ENCODE measurements at regions not wholly inside any gene's neighbourhood (a gene's known extent, or its start where the extent isn't known, plus 50 kb on each side); places are given as distances from the start of the nearest gene placed in this dataset.
"Not testable (repeated sequence)": the region's sequence is repeated elsewhere in the genome, so short reads cannot be mapped to it uniquely, and the experiment has no call there.

DNA sequence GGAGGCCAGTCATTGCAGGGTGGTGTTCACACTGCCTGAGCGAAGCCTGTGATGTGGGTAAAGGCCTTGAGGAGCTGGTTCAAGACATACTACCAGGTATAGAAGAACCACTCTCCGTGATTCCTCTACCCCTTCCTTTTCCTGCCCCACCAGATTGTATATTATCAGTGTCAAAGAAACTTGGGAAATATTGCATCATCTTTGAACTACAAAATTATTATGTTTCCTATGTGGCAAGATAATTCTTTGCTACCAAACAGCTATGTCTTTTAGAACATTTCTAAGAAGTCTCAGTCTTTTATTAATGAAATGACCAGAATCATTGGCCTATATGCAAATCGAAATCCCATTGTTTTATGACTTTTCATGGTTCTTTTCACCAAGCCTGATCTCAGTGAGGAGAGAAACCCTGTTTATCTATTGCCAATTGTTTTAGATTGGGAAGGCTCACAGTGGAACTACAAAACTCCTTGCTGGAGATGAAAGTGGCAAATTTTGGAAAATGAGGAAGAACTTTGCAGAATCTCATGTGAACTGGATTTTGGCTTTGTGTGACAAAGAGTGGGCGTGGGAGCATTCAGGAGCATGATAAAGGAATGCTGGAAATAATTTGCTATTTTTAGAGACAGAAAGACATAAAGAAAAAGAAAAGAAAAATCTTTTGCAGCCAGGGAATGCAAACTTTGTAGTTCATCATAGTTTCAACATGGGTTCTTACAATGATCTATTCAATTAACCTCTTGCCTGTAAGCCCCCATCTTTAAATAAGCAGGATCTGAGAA, 286.9 kb downstream of the INSIG2 start:
- DNase-seq: no peak

GRCh38 chr2:118372886-118373830, 284.9 kb downstream of the INSIG2 start:
- DNase-seq: no peak

DNA sequence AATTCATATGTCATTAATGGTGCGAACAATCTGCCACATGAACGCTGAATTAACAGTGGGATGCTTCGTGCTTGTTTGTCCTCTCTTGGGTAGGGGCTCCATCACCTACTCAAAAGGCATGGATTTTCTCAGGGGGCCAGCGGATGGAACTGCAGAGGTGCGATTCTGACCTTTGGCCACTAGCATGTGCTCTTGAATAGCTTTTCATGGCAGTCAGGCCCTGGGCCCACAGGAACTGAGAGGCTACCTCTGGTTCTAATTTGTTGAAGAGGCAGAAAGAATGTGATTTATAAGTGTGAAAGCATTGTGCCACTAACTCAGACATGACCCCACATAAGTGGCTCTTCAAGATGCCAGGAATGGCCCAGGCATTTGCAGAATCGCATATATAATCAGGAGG, 283.2 kb downstream of the INSIG2 start:
- DNase-seq: no peak

- DNase-seq: not testable (repeated sequence)
Measured at GRCh38 chr2:118369521-118369920, 281.2 kb downstream of the INSIG2 start.

GRCh38 chr2:118363604-118364003, 275.3 kb downstream of the INSIG2 start:
- no peak for DNase-seq

- no peak for DNase-seq
Measured at GRCh38 chr2:118356051-118356450, 267.8 kb downstream of the INSIG2 start.

DNA sequence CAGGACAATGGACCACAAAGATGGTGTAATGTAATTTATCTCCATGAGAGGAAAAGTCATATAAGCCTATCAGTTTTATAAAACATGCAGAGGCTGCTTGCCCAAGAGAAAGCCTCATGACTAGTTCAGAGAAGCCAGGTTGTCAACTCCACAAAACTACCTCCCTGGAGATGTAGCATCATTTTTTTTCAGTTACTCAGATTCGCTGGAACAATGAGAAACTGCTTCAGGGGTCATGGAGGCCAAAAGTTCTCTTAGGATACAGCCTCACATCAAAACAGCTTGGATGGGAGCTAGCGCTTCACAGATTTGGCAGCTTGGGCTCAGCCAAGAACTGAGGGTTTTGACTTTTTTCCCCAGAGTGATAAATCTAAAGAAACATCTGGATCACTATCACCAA, 263.5 kb downstream of the INSIG2 start:
- DNase-seq: no peak

DNA sequence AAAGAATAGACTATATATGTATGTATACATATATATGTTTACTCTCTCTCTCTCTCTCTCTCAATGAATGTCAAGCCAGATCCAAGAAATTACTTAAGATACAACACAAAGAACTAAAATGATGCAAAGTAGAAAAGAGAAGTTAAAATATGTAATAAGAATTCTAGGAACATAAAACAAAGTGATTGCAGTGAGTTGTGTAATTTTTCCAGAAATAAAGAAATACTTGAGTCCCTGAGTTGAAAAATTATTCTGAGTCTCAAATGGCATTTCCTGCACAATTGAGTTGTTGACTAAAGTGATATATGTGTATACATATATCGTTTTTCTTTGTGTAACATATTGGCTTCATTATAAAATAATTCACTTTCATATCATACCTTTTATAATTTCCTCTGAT, 262.4 kb downstream of the INSIG2 start:
- no peak for DNase-seq

DNA sequence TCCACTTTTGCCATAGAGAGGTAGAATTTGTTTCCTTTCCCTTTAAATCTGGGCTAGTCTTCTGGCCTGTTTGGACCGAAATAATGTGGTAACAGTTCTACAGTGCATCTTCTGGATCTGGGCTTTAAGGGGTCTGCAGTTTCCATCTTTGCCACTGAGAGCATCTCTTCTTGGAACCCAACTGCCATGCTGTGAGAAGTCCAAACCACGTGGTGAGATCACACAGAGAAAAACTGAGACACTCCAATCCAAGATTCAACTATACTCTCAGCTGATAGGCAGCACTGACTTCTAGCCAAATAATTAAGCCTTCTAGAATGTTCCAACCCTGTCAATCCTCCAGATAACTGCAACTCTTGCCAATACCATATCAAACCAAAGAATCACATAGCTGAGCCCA, 261.1 kb downstream of the INSIG2 start:
- no peak for DNase-seq

GRCh38 chr2:118348380-118349034, 260.2 kb downstream of the INSIG2 start:
- no peak for DNase-seq

- DNase-seq: no peak
Measured at GRCh38 chr2:118345465-118345864, 257.2 kb downstream of the INSIG2 start.

DNA sequence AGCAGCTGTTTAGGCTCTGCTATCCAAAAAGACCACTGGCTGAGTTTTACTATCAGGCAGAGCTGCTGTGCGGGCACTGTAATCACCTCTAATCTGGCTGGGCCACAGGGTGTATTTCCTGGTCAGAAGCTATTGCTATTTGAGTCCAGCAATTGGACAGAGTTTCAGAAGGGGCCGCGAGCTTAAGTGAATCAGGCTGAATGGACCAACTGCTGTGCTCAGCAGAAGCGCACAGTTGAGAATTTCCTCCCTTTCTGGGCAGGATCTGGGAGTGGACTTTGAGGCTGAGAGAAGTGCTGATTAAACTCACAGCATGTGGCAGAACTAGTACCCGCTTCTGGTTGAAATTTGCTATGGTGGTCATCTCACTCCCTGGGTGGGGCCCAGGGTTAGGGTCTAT, 251.8 kb downstream of the INSIG2 start:
- DNase-seq: no peak

GRCh38 chr2:118339386-118339785, 251.1 kb downstream of the INSIG2 start:
- DNase-seq: no peak

DNA sequence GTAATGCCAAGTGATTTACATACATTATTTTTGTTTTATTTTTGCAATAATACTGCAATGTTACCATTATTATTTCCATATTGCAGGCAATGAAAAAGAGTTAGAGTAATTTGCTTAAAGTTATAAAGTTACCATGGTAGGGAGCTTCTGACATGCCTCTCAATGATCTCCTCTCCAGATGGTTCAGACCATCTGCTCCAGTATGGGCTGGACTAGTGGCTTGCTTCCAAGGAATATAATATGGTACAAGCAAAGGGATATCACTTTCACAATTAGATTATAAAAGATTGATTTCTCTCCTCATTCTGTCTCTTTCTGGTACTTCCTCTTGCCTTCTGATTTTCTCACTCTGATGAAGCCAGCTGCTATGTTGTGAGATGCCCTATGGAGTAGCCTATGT, 245.4 kb downstream of the INSIG2 start:
- DNase-seq: no peak

DNA sequence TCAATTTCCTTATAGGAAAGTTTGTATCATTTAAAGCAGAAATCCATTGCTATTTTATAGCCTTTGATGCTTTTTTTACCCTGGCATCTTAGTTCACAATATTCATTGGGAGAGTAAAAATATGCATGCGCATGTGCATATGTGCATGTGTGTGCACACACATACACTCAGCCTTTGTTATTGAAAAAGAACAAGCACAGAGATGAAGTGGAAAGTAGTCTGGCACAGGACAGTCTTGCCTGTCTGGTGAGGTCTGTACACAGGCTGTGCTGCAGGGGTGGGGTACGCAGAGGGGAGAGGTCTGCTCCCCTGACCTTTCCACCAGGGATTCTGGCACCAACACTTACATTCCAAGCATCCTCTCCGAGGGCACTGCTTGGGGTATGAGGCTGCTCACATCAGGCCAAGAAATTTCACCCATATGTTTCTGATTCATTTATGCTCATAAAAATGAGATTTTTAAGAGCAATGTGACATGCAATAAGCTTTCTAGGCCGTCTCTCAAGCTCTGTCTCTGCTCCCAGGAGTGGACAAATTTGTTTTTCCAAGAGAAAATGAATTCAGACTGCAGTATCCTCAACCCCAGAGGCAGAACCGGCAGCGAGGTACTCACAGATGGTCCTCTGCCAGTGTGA, 237.2 kb downstream of the INSIG2 start:
- DNase-seq: no peak

DNA sequence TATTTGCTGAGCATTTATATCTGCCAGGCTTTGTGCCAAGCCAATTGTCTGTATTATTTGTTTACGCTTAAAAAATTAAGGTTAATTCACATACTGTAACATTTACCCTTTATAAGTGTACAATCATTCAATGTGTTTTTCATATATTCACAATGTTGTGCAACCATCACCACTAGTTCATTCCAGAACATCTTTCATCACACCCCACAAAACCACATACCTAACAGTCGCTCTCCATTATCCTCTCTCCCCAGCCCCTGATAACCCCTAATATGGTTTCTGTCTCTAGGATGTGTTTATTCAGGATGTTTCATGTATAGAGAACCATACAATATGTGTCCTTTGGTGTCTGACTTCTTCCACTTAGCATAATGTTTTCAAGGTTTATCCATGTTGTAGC, 234.1 kb downstream of the INSIG2 start:
- no peak for DNase-seq

DNA sequence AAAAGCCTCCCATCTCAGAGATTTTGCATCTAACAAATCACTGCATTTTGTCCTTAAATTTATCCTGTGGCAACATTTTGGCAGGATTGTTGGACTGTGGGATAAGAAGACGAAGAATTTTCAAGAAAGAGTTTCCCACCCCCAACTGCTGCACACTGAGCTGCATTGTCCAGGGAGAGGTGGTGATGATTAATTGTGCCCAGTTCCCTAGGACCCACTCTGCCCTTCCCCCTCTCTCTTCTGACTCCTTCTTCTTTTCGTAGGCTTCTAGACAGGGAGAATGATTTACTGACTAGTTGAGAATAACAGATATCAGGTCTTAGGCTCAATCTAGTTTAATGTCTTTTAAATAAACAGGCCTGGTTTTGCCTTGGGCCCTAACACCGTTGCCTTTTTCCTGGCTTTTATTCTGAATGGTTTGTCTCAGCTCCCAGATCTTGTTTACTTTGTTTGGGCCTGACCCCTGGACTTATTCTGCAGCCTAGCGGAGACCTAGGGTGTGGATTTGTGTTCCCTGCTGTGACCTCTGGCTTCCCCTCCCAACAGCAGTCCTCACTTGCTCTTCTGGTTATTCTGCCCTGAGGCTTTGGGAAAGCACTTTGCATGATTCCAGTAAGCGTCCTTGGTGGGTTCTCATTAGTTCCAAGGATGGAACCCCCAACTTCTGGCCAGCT, 233.3 kb downstream of the INSIG2 start:
- no peak for DNase-seq

GRCh38 chr2:118320658-118321057, 232.4 kb downstream of the INSIG2 start:
- no peak for DNase-seq

DNA sequence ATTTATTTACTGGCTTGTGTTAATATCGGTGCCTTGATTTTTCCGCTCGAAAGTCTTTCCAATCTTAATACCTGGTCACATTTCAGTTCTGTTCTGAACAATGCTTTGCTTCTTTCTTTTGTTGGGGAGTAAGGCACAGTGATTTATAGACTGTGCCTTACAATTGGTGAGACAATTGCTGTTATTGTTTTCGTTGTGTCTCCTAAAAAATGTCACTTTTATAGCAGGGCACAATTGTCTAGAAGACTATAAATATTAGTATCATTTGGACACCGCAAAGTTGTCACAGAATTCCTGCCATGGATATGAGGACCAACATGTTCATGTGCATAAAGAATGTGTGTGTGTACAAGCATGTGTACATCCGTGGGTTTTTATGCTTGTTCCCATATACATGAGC, 231.9 kb downstream of the INSIG2 start:
- DNase-seq: no peak

DNA sequence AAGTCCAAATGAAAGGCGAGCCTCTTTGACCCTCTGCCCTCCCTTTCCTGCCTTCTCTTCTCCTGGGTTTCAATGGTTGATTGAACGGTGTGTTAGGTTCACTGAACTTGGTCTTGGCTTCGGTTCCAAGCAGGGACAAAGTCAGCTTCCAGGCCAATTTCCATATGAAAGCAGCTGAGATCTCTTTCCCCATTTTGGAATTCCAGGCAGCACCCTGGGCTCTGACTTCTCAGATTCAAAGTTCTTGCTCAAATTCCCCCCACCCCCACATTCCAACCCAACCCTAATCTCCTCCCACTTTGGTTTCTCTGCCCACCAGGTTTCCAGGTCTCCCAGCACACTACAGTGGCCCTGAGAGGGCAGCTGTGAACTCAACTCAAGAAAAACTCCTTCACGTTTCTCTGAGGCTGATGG, 231.0 kb downstream of the INSIG2 start:
- DNase-seq: no peak

DNA sequence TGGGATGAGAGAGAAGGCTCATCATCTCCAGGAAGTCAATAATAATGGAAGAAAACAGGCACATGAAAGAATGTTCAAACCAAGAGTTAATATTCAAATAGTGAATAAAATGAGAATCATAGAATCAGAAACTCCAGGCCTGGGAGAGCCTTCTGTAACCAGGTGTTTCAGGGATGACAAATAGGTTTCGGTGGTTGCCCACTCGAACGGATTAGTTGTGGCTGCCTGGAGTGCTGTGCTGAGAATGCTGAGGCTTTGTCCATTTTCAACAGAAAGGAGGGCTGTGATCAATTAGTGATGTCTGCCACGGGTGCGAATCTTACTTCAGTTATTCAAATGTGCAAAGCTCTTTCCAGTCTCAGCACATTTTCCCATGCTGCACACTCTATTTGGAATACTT, 227.3 kb downstream of the INSIG2 start:
- no peak for DNase-seq

GRCh38 chr2:118312969-118313756, 224.9 kb downstream of the INSIG2 start:
- no peak for DNase-seq
